ENCODE measurements at regions not wholly inside any gene's neighbourhood (a gene's known extent, or its start where the extent isn't known, plus 50 kb on each side); places are given as distances from the start of the nearest gene placed in this dataset.

- TF ChIP-seq, protein P1, sequence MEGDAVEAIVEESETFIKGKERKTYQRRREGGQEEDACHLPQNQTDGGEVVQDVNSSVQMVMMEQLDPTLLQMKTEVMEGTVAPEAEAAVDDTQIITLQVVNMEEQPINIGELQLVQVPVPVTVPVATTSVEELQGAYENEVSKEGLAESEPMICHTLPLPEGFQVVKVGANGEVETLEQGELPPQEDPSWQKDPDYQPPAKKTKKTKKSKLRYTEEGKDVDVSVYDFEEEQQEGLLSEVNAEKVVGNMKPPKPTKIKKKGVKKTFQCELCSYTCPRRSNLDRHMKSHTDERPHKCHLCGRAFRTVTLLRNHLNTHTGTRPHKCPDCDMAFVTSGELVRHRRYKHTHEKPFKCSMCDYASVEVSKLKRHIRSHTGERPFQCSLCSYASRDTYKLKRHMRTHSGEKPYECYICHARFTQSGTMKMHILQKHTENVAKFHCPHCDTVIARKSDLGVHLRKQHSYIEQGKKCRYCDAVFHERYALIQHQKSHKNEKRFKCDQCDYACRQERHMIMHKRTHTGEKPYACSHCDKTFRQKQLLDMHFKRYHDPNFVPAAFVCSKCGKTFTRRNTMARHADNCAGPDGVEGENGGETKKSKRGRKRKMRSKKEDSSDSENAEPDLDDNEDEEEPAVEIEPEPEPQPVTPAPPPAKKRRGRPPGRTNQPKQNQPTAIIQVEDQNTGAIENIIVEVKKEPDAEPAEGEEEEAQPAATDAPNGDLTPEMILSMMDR (IDR thresholded peaks at IDR 0.05) = no peak
- TF ChIP-seq EZH2phosphoT487 (IDR thresholded peaks at IDR 0.05) (no peak), EZH2 (IDR thresholded peaks at IDR 0.05) (no peak)
These were observed 412.8 kb upstream of the AZI2 start for GRCh38 chr3:28761375-28761774.
